GM12878 (cell line): ENCODE measurements at regions not wholly inside any gene's neighbourhood (a gene's known extent, or its start where the extent isn't known, plus 50 kb on each side); places are given as distances from the start of the nearest gene placed in this dataset.

Experiments used
- ATAC-seq: fragments of 200-7000 bp; cut with Tn5 transposase; 3 replicates; pipeline ENCODE4 v1.9.1; 2020; ENCODE audit warnings: mild to moderate bottlenecking, moderate library complexity
- BruUV-seq: library from RNA; stranded (reverse); fragments of 400-500 nt; replicated peaks from 2 replicates; lab custom pipeline; 2021; lab: Mats Ljungman, UMichigan
- CTCF ChIA-PET: fragments of 300-600 bp; sonication (Branson Sonifier 250); formaldehyde crosslinking; extraction: SDS; loops from one replicate; lab custom pipeline; 2021; ENCODE audit warnings: inconsistent platforms; lab: Yijun Ruan, JAX
- POLR2A ChIA-PET: fragments of 350-600 bp; formaldehyde crosslinking; extraction: SDS; loops from one replicate; lab custom pipeline; 2021; ENCODE audit warnings: inconsistent platforms; lab: Charles Lee
- RAD21 ChIA-PET: fragments of 300-600 bp; sonication (Branson Sonifier 250); formaldehyde crosslinking; loops from one replicate; lab custom pipeline; 2023; ENCODE audit warnings: antibody characterized with exemption; ENCODE audit not compliant: unreplicated experiment; lab: Charles Lee
- SMC1A ChIA-PET: fragments of 300-600 bp; sonication (Branson Sonifier 250); formaldehyde crosslinking; loops from one replicate; lab custom pipeline; 2023; ENCODE audit not compliant: unreplicated experiment, uncharacterized antibody; lab: Charles Lee
- DNase-seq: peaks from one replicate; pipeline ENCODE4 v3.0.0-alpha.2; 2011; ENCODE audit warnings: low read depth, low spot score
- FAIRE-seq: peaks from 3 replicates; lab custom pipeline; 2011; peaks lifted over from hg19 to GRCh38; lab: Jason Lieb, UNC
- H2AFZ ChIP-seq: 2 replicates; pipeline ENCODE4 v1.6.0; 2011; ENCODE audit warnings: low read depth, low read length, control low read depth; ENCODE audit not compliant: control insufficient read depth
- H3K27ac ChIP-seq: 2 replicates; pipeline ENCODE4 v1.5.1; 2011; ENCODE audit warnings: control low read depth; ENCODE audit not compliant: control insufficient read depth, insufficient read depth
- H3K27me3 ChIP-seq, 2 experiments: replicated peaks in 1 of 2; 2 replicates each; pipeline versions ENCODE4 v1.6.0 to v1.6.1; 2011; ENCODE audit warnings: low read length in 1 of 2; ENCODE audit not compliant: control insufficient read depth in 2 of 2, insufficient read depth in 2 of 2
- H3K36me3 ChIP-seq, 2 experiments: 2 replicates each; pipeline ENCODE4 v1.5.1; 2011; ENCODE audit warnings: low read length in 1 of 2; ENCODE audit not compliant: control insufficient read depth in 2 of 2, insufficient read depth in 2 of 2
- H3K4me1 ChIP-seq: 2 replicates; pipeline ENCODE4 v1.6.1; 2011; ENCODE audit warnings: mild to moderate bottlenecking, low read length, moderate library complexity, mixed read lengths; ENCODE audit not compliant: control insufficient read depth, insufficient read depth
- H3K4me2 ChIP-seq: 2 replicates; pipeline ENCODE4 v1.6.0; 2011; ENCODE audit warnings: control low read depth; ENCODE audit not compliant: control insufficient read depth, insufficient read depth
- H3K4me3 ChIP-seq: fragments of 200-600 bp; sonication (generic); 2 replicates; pipeline ENCODE4 v1.5.1; 2016
- H3K79me2 ChIP-seq: 2 replicates; pipeline ENCODE4 v1.6.0; 2011; ENCODE audit warnings: low read length; ENCODE audit not compliant: control insufficient read depth, insufficient read depth
- H3K9ac ChIP-seq: 2 replicates; pipeline ENCODE4 v1.8.0; 2011; ENCODE audit warnings: low read length, control low read depth, mixed read lengths; ENCODE audit not compliant: control insufficient read depth, insufficient read depth
- H3K9me3 ChIP-seq: replicated peaks from 3 replicates; pipeline ENCODE4 v1.5.1; 2011; ENCODE audit warnings: mild to moderate bottlenecking, low read length; ENCODE audit not compliant: control insufficient read depth, insufficient read depth
- H4K20me1 ChIP-seq: 2 replicates; pipeline ENCODE4 v1.6.0; 2011; ENCODE audit not compliant: control insufficient read depth, insufficient read depth
- MYC ChIP-seq: IDR thresholded peaks from 2 replicates; pipeline ENCODE4 v1.6.1; 2011; ENCODE audit warnings: mild to moderate bottlenecking, low read length, moderate library complexity, inconsistent platforms; ENCODE audit not compliant: insufficient read depth, insufficient replicate concordance, insufficient read length, severe bottlenecking
- POLR2AphosphoS2 ChIP-seq: IDR thresholded peaks from 2 replicates; pipeline ENCODE4 v1.6.1; 2011; ENCODE audit warnings: low read depth, mild to moderate bottlenecking, low read length, improper control_type of control experiment, moderate library complexity
- POU2F2 ChIP-seq: IDR thresholded peaks from 3 replicates; pipeline ENCODE4 v1.6.1; 2011; ENCODE audit warnings: low read depth, mild to moderate bottlenecking, low read length, borderline replicate concordance
- SP1 ChIP-seq: IDR thresholded peaks from one replicate; pipeline ENCODE4 v1.6.1; 2011; ENCODE audit warnings: low read depth, low read length
- ZBED1 ChIP-seq: IDR thresholded peaks from 2 replicates; pipeline ENCODE4 v1.6.1; 2016; ENCODE audit warnings: borderline replicate concordance
- WGBS: methylation state at CpG from one replicate; pipeline ENCODE4 v1.1.6; 2016; ENCODE audit warnings: low lambda C conversion rate; ENCODE audit not compliant: insufficient replicate concordance, insufficient coverage; ENCODE audit errors: missing lambda C conversion rate; 5-methylcytosine and 5-hydroxymethylcytosine counted together
- in situ Hi-C: fragments of 300-500 bp; cut with MboI; formaldehyde crosslinking; loops from 9 replicates; pipeline ENCODE4 v1.14.3; 2018; ENCODE audit warnings: mixed read lengths
- intact Hi-C: fragments of 100-400 bp; cut with micrococcal nuclease; formaldehyde crosslinking; loops from one replicate; pipeline ENCODE4 v1.14.2; 2022; ENCODE audit not compliant: unreplicated experiment

DNA sequence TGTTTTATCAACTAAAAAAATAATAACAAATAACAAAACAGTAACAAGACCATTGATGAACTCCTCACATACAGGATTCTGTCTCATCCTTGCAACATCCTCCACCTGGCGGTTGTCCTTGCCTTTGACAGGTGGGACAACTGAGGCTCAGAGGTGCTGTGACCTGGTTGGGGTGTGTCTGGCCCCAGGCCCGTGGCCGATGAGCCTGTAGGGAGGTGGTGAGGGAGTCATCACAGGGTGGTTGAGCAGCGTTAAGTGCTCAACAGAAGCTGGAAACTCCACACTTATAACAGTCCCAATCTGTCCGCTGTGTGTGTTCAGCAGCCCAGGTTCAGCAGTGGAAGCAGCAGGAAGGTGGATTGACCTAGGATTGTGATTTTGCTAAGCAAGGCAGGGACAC is 131.6 kb upstream of the RAB12 start:
- Histone ChIP-seq H3K9me3 (no peaks in the 10 kb centered on the region), H2AFZ (no peak overlapping the region), H3K27ac (no peak overlapping the region), H3K4me3 (no peak overlapping the region), H4K20me1 (no peaks in the 10 kb centered on the region), H3K4me1 (no peaks in the 10 kb centered on the region), H3K27me3 (no peaks in the 10 kb centered on the region; a peak in 2 of 4 replicates), H3K9ac (no peak overlapping the region), H3K36me3 (no peaks in the 10 kb centered on the region), H3K79me2 (no peaks in the 10 kb centered on the region), H3K4me2 (no peak overlapping the region)
- ChIA-PET RAD21 (interaction anchor here (0.7 to 1.7 kb wide), 4 partner anchors 28 to 510 kb away, joined by 3 to 4 read pairs (median 3); no protein-coding TSS in a partner anchor), CTCF (interaction anchor here (0.9 to 2.9 kb wide), 10 partner anchors 8 to 510 kb away, joined by 3 to 13 read pairs (median 4); no protein-coding TSS in a partner anchor), POLR2A (no interaction called here), SMC1A (interaction anchor here (1.2 kb wide), 1 partner anchor 136 kb away, joined by 3 read pairs; no protein-coding TSS in a partner anchor)
- intact Hi-C loops = loop anchor here (1.0 to 2.0 kb wide), 2 partner anchors 130 to 511 kb away; no protein-coding TSS in a partner anchor
- BruUV-seq = no TSS peak
- 18% methylated on average over 5 of the region's 5 CpGs for WGBS
- TF ChIP-seq SP1 (no peak), POLR2AphosphoS2 (no peak), ZBED1 (no peak), POU2F2 (no peak), MYC (no peak)
- no peak for FAIRE-seq
- ATAC-seq = no peak
- no peak for DNase-seq
- in situ Hi-C loops = loop anchor here (25.0 kb wide), 1 partner anchor 510 kb away; no protein-coding TSS in a partner anchor
